ENCODE measurements at regions not wholly inside any gene's neighbourhood (a gene's known extent, or its start where the extent isn't known, plus 50 kb on each side); places are given as distances from the start of the nearest gene placed in this dataset.

DNA sequence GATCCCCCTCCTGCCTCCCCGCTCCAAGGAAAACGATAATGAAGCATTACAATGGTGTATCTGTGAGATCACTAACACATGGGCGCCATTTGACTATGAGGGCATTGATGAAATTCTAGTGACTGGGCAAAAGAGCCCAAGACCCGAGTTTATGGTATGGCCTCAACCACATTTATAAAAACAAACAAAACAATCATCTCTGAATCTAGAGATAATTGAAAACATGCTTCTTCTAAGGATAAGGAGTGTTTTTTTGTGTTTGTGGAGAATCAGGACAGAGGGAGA, 100.9 kb upstream of the SEMA6A start:
- H3K27ac ChIP-seq = peak overlapping the region; percentile 10
- DNase-seq (ENCODE audit: low spot score in 2 of 2) = no peak
- 68% methylated on average over 4 of the region's 4 CpGs for WGBS

DNA sequence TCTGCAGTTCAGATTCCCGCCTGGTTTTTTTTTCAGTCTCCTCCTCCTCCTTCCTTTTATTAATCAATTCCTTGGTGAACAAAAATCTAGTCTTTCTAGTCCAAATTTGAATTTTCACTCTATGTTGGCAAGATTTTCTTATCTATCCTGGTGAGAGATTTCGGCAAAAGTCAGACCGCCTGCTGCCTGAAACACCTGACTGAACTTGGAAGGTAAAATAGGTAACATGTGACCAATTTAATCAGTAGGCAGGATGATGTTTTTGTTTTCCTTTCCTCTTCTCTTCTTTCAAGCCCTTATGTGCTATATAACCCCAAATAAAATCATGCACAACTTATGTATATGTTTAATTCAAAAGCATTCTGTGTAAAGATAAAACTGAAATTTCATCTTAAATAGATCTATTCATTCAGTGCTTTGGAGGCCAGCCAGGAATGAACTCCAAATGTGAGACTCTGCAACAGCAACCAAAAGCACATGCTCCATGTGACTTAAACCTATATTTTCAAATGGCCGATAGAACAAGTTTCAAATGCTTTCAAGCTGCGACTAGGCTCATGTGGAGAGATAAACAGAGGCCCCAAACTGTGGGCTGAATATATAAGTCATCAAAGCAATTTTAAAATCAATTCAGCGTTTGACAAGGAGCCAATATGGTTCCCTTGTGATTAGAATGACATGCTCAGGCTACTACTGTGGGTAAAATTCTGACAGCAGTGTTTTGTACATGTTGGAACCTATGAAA, 100.4 kb upstream of the SEMA6A start:
- TF ChIP-seq EP300 (IDR thresholded peaks at IDR 0.05) (no peak), POLR2AphosphoS5 (IDR thresholded peaks at IDR 0.05) (no peak), POLR2A (IDR thresholded peaks at IDR 0.05) (no peak)
- TF ChIP-seq, protein P1, sequence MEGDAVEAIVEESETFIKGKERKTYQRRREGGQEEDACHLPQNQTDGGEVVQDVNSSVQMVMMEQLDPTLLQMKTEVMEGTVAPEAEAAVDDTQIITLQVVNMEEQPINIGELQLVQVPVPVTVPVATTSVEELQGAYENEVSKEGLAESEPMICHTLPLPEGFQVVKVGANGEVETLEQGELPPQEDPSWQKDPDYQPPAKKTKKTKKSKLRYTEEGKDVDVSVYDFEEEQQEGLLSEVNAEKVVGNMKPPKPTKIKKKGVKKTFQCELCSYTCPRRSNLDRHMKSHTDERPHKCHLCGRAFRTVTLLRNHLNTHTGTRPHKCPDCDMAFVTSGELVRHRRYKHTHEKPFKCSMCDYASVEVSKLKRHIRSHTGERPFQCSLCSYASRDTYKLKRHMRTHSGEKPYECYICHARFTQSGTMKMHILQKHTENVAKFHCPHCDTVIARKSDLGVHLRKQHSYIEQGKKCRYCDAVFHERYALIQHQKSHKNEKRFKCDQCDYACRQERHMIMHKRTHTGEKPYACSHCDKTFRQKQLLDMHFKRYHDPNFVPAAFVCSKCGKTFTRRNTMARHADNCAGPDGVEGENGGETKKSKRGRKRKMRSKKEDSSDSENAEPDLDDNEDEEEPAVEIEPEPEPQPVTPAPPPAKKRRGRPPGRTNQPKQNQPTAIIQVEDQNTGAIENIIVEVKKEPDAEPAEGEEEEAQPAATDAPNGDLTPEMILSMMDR (IDR thresholded peaks at IDR 0.05) = no peak
- Histone ChIP-seq H3K36me3 (no peaks in the 10 kb centered on the region), H3K4me3 (no peak overlapping the region), H3K9me3 (no peaks in the 10 kb centered on the region), H3K27me3 (no peaks in the 10 kb centered on the region), H3K4me1 (peaks cover 5% of the 10 kb centered on the region), H3K27ac (peak overlapping the region; percentile 10)
- DNase-seq (ENCODE audit: low spot score in 2 of 2) = no peak
- 52% methylated on average over 6 of the region's 6 CpGs for WGBS

More for the DNA sequence above, 100.9 kb upstream of the SEMA6A start:
- H3K4me1 ChIP-seq = no peaks in the 10 kb centered on the region
- no peak overlapping the region for H3K4me3 ChIP-seq
- no peaks in the 10 kb centered on the region for H3K36me3 ChIP-seq
- H3K27me3 ChIP-seq = no peaks in the 10 kb centered on the region
- TF ChIP-seq EP300 (IDR thresholded peaks at IDR 0.05) (no peak), POLR2AphosphoS5 (IDR thresholded peaks at IDR 0.05) (no peak), POLR2A (IDR thresholded peaks at IDR 0.05) (no peak)
- TF ChIP-seq, protein P1 (IDR thresholded peaks at IDR 0.05) = no peak
- H3K9me3 ChIP-seq = no peaks in the 10 kb centered on the region

DNA sequence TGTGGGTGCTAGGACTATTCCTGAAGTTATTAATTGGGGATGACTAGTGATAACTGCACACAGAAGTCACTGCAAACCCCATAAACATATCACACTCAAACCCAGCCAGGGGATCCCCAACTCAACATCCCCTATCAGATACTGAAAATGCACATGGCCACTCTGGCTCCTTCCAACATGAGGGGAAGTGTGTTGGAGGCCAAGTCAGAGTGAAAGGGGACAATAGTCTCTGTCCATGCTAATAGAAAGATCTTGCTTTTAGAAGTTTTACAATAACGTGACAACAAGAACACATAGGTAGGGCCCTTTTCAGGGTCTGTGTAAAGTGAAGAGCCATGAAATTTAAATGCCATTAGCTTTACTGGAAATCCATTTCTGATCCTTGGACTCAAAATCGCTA, 98.8 kb upstream of the SEMA6A start:
- Histone ChIP-seq H3K36me3 (no peaks in the 10 kb centered on the region), H3K4me3 (no peak overlapping the region), H3K27me3 (no peaks in the 10 kb centered on the region), H3K4me1 (peaks cover 15% of the 10 kb centered on the region), H3K9me3 (no peaks in the 10 kb centered on the region), H3K27ac (no peak overlapping the region)
- no peak for DNase-seq (ENCODE audit: low spot score in 2 of 2)
- TF ChIP-seq POLR2AphosphoS5 (IDR thresholded peaks at IDR 0.05) (no peak), EP300 (IDR thresholded peaks at IDR 0.05) (no peak)
- TF ChIP-seq, protein P1 (IDR thresholded peaks at IDR 0.05) = no peak
- WGBS = 95% methylated on average over 2 of the region's 2 CpGs

DNA sequence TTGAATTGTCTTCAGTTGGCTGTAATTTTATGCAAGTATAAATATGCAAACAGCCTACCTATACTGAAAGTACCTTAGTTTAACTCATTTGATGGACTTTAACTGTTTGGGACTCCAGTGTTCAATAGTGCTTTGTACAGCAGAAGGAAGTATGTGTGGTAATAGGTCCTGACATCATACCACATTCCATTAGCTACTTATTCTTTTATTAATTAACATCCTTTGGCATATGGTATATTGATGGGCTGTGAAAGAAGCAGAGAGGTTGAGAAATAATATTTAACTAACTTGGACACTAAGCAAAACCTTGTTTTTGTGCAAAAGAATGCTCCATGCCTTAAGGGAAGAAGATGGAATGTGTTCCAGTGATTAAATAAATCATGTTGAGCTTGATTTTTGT, 97.6 kb upstream of the SEMA6A start:
- TF ChIP-seq, protein P1 (IDR thresholded peaks at IDR 0.05) = no peak
- no peak for TF ChIP-seq POLR2AphosphoS5 (IDR thresholded peaks at IDR 0.05)
- Histone ChIP-seq H3K9me3 (no peaks in the 10 kb centered on the region), H3K4me1 (peaks cover 15% of the 10 kb centered on the region), H3K27me3 (no peaks in the 10 kb centered on the region), H3K36me3 (no peaks in the 10 kb centered on the region), H3K27ac (no peak overlapping the region), H3K4me3 (no peak overlapping the region)
- no peak for DNase-seq (ENCODE audit: low spot score in 2 of 2)

DNA sequence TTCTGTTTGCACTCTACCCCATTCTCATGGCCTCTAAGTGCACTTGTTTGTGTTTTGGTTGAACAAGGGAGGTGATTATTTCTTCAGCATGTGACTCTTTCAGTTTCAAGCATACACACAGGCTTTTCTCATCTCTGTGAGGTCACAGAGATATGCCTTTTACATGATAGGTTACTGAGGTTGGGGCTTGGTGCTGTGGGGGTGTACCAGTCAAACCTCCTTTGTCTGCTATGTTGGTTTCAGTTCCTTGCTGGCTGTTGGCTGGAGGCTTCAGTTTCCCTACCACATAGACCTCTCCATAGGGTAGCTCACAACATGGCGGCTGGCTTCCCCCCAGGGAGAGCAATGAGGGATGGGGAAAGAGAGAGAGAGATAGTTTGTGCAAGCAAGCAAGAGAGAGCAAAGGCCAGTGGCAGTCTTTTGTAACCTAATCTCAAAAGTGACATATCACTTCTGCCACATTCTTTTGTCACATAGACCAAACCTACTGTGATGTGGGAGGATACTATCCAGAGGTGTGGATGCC, 96.7 kb upstream of the SEMA6A start:
- H3K27ac ChIP-seq = no peak overlapping the region
- no peaks in the 10 kb centered on the region for H3K9me3 ChIP-seq
- WGBS = 94% methylated on average over 1 of the region's 1 CpG
- H3K4me3 ChIP-seq = no peak overlapping the region
- H3K27me3 ChIP-seq = no peaks in the 10 kb centered on the region
- TF ChIP-seq EP300 (IDR thresholded peaks at IDR 0.05) (no peak), POLR2A (IDR thresholded peaks at IDR 0.05) (no peak), POLR2AphosphoS5 (IDR thresholded peaks at IDR 0.05) (no peak)
- TF ChIP-seq, protein P1 (IDR thresholded peaks at IDR 0.05) = no peak
- no peaks in the 10 kb centered on the region for H3K36me3 ChIP-seq
- H3K4me1 ChIP-seq = peaks cover 15% of the 10 kb centered on the region
- DNase-seq (ENCODE audit: low spot score in 2 of 2) = no peak
